Activated CD4-positive, alpha-beta T cell treated with anti-CD3 and anti-CD28 coated beads for 36 hours (primary cell): ENCODE measurements at regions not wholly inside any gene's neighbourhood (a gene's known extent, or its start where the extent isn't known, plus 50 kb on each side); places are given as distances from the start of the nearest gene placed in this dataset.

Source experiments
- ATAC-seq: fragments of 200-7000 bp; cut with Tn5 transposase; one replicate; pipeline ENCODE4 v1.10.0; 2021; ENCODE audit warnings: mild to moderate bottlenecking, moderate library complexity
- CTCF ChIA-PET: fragments of 350-600 bp; sonication (Branson Sonifier 250); formaldehyde crosslinking; loops from one replicate; lab custom pipeline; 2021; ENCODE audit warnings: antibody characterized with exemption; lab: Charles Lee
- POLR2A ChIA-PET: fragments of 350-600 bp; sonication (Branson Sonifier 250); formaldehyde crosslinking; loops from one replicate; lab custom pipeline; 2021; ENCODE audit warnings: antibody characterized with exemption, inconsistent platforms; lab: Charles Lee
- DNase-seq: peaks from one replicate; pipeline ENCODE4 v3.0.0-alpha.2; 2020
- H3K27ac Mint-ChIP-seq: one replicate; pipeline ENCODE4 v1.8.0; 2021; ENCODE audit warnings: mixed read lengths
- H3K27me3 Mint-ChIP-seq: one replicate; pipeline ENCODE4 v1.8.0; 2021; ENCODE audit warnings: mixed read lengths
- H3K36me3 Mint-ChIP-seq: one replicate; pipeline ENCODE4 v1.8.0; 2021; ENCODE audit warnings: low read depth, mixed read lengths
- H3K4me1 Mint-ChIP-seq: one replicate; pipeline ENCODE4 v1.8.0; 2021; ENCODE audit warnings: mixed read lengths
- H3K4me3 Mint-ChIP-seq: one replicate; pipeline ENCODE4 v1.8.0; 2021; ENCODE audit warnings: mild to moderate bottlenecking, moderate library complexity, mixed read lengths
- H3K9me3 Mint-ChIP-seq: one replicate; pipeline ENCODE4 v1.8.0; 2021; ENCODE audit warnings: low read depth, mixed read lengths
- intact Hi-C, 2 experiments: fragments of 100-400 bp; cut with DNase I in 1 of 2; cut with micrococcal nuclease in 1 of 2; formaldehyde crosslinking; loops; one replicate each; pipeline versions ENCODE4 v1.14.2 to v1.15.1; 2022 to 2024; cut with DNase I, micrococcal nuclease

DNA sequence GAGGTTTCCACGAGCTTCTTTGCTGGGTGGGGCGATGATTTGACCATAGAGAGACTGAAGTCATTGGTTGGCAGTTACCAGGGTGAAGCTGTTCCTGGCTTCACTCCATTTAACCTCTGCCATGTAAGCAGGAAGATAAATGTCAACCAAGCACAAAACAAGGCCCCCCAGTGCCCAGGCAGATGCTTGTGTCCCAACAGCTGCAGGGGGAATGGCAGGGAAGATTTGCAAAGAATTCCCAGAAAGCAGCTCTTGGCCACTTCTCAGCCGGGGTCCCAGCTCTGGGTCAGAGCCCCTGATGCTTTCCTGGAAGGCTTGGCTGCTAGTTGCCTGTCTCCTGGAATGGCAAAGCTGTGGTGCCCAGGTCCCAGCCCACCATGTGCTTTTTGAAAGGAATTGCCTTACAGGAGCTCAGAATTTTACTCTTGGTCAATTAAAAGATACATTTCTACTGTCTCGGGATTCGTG lies 383.4 kb downstream of the ENC1 start:
- no peaks in the 10 kb centered on the region for H3K4me1 Mint-ChIP-seq
- H3K9me3 Mint-ChIP-seq = no peaks in the 10 kb centered on the region
- ChIA-PET CTCF (interaction anchor here (0.6 kb wide), 1 partner anchor 357 kb away, joined by 3 read pairs; no protein-coding TSS in a partner anchor), POLR2A (no interaction called here)
- H3K27me3 Mint-ChIP-seq = peaks cover 11% of the 10 kb centered on the region
- ATAC-seq = no peak
- H3K27ac Mint-ChIP-seq = no peak overlapping the region
- H3K4me3 Mint-ChIP-seq = no peak overlapping the region
- no peak for DNase-seq
- no peaks in the 10 kb centered on the region for H3K36me3 Mint-ChIP-seq
- intact Hi-C loops = no loop called here

DNA sequence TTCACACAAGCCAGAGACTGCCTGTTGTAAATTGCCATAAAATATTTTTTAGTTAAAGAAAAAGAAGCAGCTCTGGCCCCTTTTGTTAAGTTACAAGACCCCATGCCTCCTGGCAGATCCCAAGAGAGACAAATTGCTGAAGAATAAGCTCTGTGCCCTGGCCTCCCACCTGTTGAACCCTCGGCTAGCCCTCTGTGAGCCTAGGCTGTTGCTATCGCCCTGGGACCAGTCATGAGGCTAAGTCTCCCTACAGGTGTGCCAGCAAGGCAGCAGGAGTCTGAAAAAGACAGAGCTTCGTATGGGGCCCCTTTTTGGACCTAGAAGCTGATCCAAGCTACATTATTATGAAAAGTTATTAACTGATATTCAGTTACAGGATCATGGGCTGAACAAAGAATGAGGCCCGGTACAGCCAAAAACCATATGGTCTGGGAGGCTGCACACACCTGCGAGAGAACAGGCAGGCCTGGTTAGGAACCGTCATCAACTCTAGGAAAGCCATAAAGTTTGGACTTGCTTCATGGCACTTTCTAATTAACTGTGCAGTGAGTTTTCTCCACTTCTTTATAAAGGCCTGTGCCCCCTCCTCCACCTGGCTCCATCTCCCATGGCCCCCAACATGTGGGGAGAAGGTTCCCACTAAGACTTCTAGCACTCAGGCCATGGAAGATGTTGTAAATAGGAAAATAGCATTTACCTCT lies 384.7 kb downstream of the ENC1 start:
- ATAC-seq (no peak), DNase-seq (no peak)
- Mint-ChIP-seq H3K9me3 (no peaks in the 10 kb centered on the region), H3K27ac (no peak overlapping the region), H3K4me1 (no peaks in the 10 kb centered on the region), H3K4me3 (no peak overlapping the region), H3K36me3 (no peaks in the 10 kb centered on the region), H3K27me3 (peaks cover 11% of the 10 kb centered on the region)
- ChIA-PET CTCF (no interaction called here), POLR2A (no interaction called here)
- intact Hi-C loops = no loop called here

GRCh38 chr5:74254257-74254656 lies 386.3 kb downstream of the ENC1 start:
- POLR2A ChIA-PET = no interaction called here
- CTCF ChIA-PET = no interaction called here
- H3K36me3 Mint-ChIP-seq = no peaks in the 10 kb centered on the region
- DNase-seq (no peak), ATAC-seq (no peak)
- H3K27me3 Mint-ChIP-seq = peaks cover 16% of the 10 kb centered on the region
- no peak overlapping the region for H3K4me3 Mint-ChIP-seq
- intact Hi-C loops = no loop called here
- H3K9me3 Mint-ChIP-seq = no peaks in the 10 kb centered on the region
- no peaks in the 10 kb centered on the region for H3K4me1 Mint-ChIP-seq
- H3K27ac Mint-ChIP-seq = no peak overlapping the region

GRCh38 chr5:74252044-74252443 lies 388.5 kb downstream of the ENC1 start:
- DNase-seq (no peak), ATAC-seq (no peak)
- Mint-ChIP-seq H3K36me3 (no peaks in the 10 kb centered on the region), H3K27ac (no peak overlapping the region), H3K27me3 (peaks cover 21% of the 10 kb centered on the region), H3K4me3 (no peak overlapping the region), H3K9me3 (no peaks in the 10 kb centered on the region), H3K4me1 (no peaks in the 10 kb centered on the region)
- POLR2A ChIA-PET = no interaction called here
- CTCF ChIA-PET = interaction anchor here (0.8 kb wide), 1 partner anchor 20 kb away, joined by 3 read pairs; no protein-coding TSS in a partner anchor
- intact Hi-C loops = no loop called here

GRCh38 chr5:74251141-74252035 lies 389.1 kb downstream of the ENC1 start:
- Mint-ChIP-seq H3K9me3 (no peaks in the 10 kb centered on the region), H3K27ac (no peak overlapping the region), H3K36me3 (no peaks in the 10 kb centered on the region), H3K4me1 (no peaks in the 10 kb centered on the region), H3K4me3 (no peak overlapping the region), H3K27me3 (peaks cover 18% of the 10 kb centered on the region)
- POLR2A ChIA-PET = no interaction called here
- CTCF ChIA-PET = interaction anchor here (0.8 kb wide), 1 partner anchor 21 kb away, joined by 3 read pairs; no protein-coding TSS in a partner anchor
- DNase-seq (no peak), ATAC-seq (no peak)
- intact Hi-C loops = no loop called here

DNA sequence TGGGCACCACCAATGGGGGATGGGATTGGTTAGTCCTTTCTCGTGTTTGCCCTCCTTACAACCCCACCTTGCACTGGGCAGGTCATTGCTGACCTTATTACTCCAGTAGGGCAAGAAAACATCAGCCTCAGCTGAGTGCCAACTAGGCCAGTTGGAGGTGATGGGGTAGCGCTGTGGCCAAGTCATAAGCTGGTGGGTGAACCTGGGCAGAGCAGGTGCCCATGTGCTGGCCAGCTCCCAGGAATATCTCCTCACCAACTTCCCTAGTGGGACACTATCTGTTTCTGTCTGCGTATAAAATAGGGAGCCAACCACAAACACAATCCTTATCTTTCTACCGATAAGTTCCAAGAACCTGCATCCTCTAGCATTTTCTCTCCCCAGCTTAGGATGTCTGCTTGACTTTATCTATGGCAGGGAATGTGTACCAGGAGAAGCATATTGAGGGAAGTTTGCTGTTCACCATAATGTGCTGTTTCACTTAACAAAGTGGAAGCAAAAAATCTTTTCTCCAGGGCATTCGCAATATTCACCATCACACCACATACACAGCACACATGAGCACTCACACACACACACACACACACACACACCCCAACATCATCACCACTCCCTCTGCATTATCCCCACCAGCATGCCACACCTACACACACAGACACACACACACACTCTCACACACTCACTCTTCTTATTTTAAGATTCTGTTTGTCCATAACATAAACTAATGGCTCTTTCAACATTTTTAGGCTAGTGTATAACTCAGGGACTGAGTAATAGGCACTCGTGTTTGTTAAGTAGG lies 390.0 kb downstream of the ENC1 start:
- intact Hi-C loops = no loop called here
- H3K4me1 Mint-ChIP-seq = no peaks in the 10 kb centered on the region
- no peak for DNase-seq
- ChIA-PET CTCF (no interaction called here), POLR2A (no interaction called here)
- no peak overlapping the region for H3K4me3 Mint-ChIP-seq
- no peaks in the 10 kb centered on the region for H3K36me3 Mint-ChIP-seq
- no peak overlapping the region for H3K27ac Mint-ChIP-seq
- no peak for ATAC-seq
- H3K9me3 Mint-ChIP-seq = no peaks in the 10 kb centered on the region
- H3K27me3 Mint-ChIP-seq = peaks cover 18% of the 10 kb centered on the region

GRCh38 chr5:74248576-74248975 lies 392.0 kb downstream of the ENC1 start:
- CTCF ChIA-PET = no interaction called here

GRCh38 chr5:74244406-74244805 lies 396.1 kb downstream of the ENC1 start:
- Mint-ChIP-seq H3K27ac (no peak overlapping the region), H3K9me3 (no peaks in the 10 kb centered on the region), H3K4me3 (no peak overlapping the region), H3K27me3 (peaks cover 12% of the 10 kb centered on the region), H3K36me3 (no peaks in the 10 kb centered on the region), H3K4me1 (peaks cover 5% of the 10 kb centered on the region)
- ChIA-PET POLR2A (no interaction called here), CTCF (interaction anchor here (0.6 kb wide), 1 partner anchor 330 kb away, joined by 3 read pairs; no protein-coding TSS in a partner anchor)
- intact Hi-C loops = loop anchor here in 1 of 2 experiments (5.0 kb wide), 1 partner anchor 73 kb away; no protein-coding TSS in a partner anchor
- DNase-seq (no peak), ATAC-seq (no peak)

More at GRCh38 chr5:74248576-74248975, 392.0 kb downstream of the ENC1 start:
- DNase-seq = no peak
- H3K36me3 Mint-ChIP-seq = no peaks in the 10 kb centered on the region
- H3K9me3 Mint-ChIP-seq = no peaks in the 10 kb centered on the region
- no peak overlapping the region for H3K27ac Mint-ChIP-seq
- H3K4me3 Mint-ChIP-seq = no peak overlapping the region
- intact Hi-C loops = no loop called here
- POLR2A ChIA-PET = no interaction called here
- ATAC-seq = no peak
- peaks cover 16% of the 10 kb centered on the region for H3K27me3 Mint-ChIP-seq
- H3K4me1 Mint-ChIP-seq = no peaks in the 10 kb centered on the region

GRCh38 chr5:74243634-74244033 lies 396.9 kb downstream of the ENC1 start:
- DNase-seq (no peak), ATAC-seq (no peak)
- Mint-ChIP-seq H3K9me3 (no peaks in the 10 kb centered on the region), H3K36me3 (no peaks in the 10 kb centered on the region), H3K27me3 (peaks cover 16% of the 10 kb centered on the region), H3K4me3 (no peak overlapping the region), H3K27ac (no peak overlapping the region), H3K4me1 (peaks cover 5% of the 10 kb centered on the region)
- intact Hi-C loops = loop anchor here in 1 of 2 experiments (5.0 kb wide), 1 partner anchor 74 kb away; no protein-coding TSS in a partner anchor
- ChIA-PET POLR2A (no interaction called here), CTCF (no interaction called here)

DNA sequence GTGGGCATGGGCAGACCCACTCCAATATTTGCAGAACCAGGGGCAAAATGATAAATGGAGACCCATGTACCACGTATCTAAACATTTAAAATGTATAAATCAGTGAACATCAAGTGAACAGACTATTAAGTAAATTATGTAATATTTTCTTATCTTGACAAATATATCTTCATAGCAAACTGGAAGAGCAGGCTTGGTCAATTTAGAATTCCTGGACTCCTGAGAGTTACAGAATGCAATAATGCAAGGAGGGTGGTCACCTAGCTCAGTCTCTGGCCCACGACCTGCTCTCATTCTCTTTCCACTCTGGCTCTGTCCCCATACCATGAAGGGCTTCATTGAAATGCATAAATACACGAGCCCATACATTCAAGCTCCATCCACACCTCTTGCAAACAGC lies 398.0 kb downstream of the ENC1 start:
- Mint-ChIP-seq H3K4me3 (no peak overlapping the region), H3K4me1 (peaks cover 5% of the 10 kb centered on the region), H3K27ac (no peak overlapping the region), H3K36me3 (no peaks in the 10 kb centered on the region), H3K27me3 (peaks cover 13% of the 10 kb centered on the region), H3K9me3 (no peaks in the 10 kb centered on the region)
- CTCF ChIA-PET = no interaction called here
- POLR2A ChIA-PET = no interaction called here
- intact Hi-C loops = loop anchor here in 1 of 2 experiments (5.0 kb wide), 1 partner anchor 75 kb away; no protein-coding TSS in a partner anchor
- ATAC-seq = no peak
- no peak for DNase-seq

GRCh38 chr5:74241751-74242140 lies 398.8 kb downstream of the ENC1 start:
- ChIA-PET POLR2A (no interaction called here), CTCF (no interaction called here)
- no peak overlapping the region for H3K4me3 Mint-ChIP-seq
- H3K36me3 Mint-ChIP-seq = no peaks in the 10 kb centered on the region
- peaks cover 5% of the 10 kb centered on the region for H3K4me1 Mint-ChIP-seq
- intact Hi-C loops = loop anchor here in 1 of 2 experiments (5.0 kb wide), 1 partner anchor 76 kb away; no protein-coding TSS in a partner anchor
- no peak for DNase-seq
- no peak for ATAC-seq
- H3K27ac Mint-ChIP-seq = no peak overlapping the region
- H3K27me3 Mint-ChIP-seq = peaks cover 16% of the 10 kb centered on the region
- no peaks in the 10 kb centered on the region for H3K9me3 Mint-ChIP-seq
